H1 (cell line): ENCODE measurements at regions not wholly inside any gene's neighbourhood (a gene's known extent, or its start where the extent isn't known, plus 50 kb on each side); places are given as distances from the start of the nearest gene placed in this dataset.

Experiments
- CTCF ChIA-PET: fragments of 300-600 bp; sonication (Branson Sonifier 250); formaldehyde crosslinking; loops from one replicate; lab custom pipeline; 2021; ENCODE audit not compliant: partially characterized antibody; lab: Charles Lee
- POLR2A ChIA-PET: fragments of 300-600 bp; sonication (Branson Sonifier 250); formaldehyde crosslinking; loops from one replicate; lab custom pipeline; 2021; ENCODE audit warnings: inconsistent platforms; ENCODE audit not compliant: partially characterized antibody; lab: Charles Lee
- DNase-seq, 2 experiments: peaks; one replicate each; pipeline versions ENCODE4 v3.0.0 to v3.0.0-alpha.2; 2010 to 2022; ENCODE audit warnings: low spot score in 2 of 2, low read depth in 1 of 2, mixed read lengths in 1 of 2
- FAIRE-seq: peaks from 2 replicates; lab custom pipeline; 2011; peaks lifted over from hg19 to GRCh38; lab: Jason Lieb, UNC
- H2AFZ ChIP-seq: 2 replicates; pipeline ENCODE4 v1.8.1; 2012; ENCODE audit warnings: low read length, inconsistent platforms
- H2AK5ac ChIP-seq: 2 replicates; pipeline ENCODE4 v1.6.1; 2013; ENCODE audit warnings: low read depth, low read length
- H2BK120ac ChIP-seq: replicated peaks from 2 replicates; pipeline ENCODE3; 2013; ENCODE audit warnings: low read depth, low read length, inconsistent platforms
- H2BK12ac ChIP-seq: 2 replicates; pipeline ENCODE4 v1.6.1; 2013; ENCODE audit warnings: low read depth, low read length
- H2BK15ac ChIP-seq: 2 replicates; pipeline ENCODE4 v1.6.1; 2013; ENCODE audit warnings: low read length
- H2BK20ac ChIP-seq: 2 replicates; pipeline ENCODE4 v1.6.1; 2013; ENCODE audit warnings: low read length
- H2BK5ac ChIP-seq: 2 replicates; pipeline ENCODE4 v1.6.1; 2013; ENCODE audit warnings: low read depth, low read length
- H3K14ac ChIP-seq: 2 replicates; pipeline ENCODE4 v1.6.1; 2013; ENCODE audit warnings: inconsistent platforms; ENCODE audit not compliant: insufficient read length
- H3K18ac ChIP-seq: 2 replicates; pipeline ENCODE4 v1.6.1; 2013; ENCODE audit warnings: low read length; ENCODE audit errors: extremely low read depth
- H3K23ac ChIP-seq: 2 replicates; pipeline ENCODE4 v1.6.1; 2013; ENCODE audit warnings: inconsistent platforms; ENCODE audit not compliant: insufficient read length
- H3K23me2 ChIP-seq: 2 replicates; pipeline ENCODE4 v1.6.1; 2013; ENCODE audit warnings: low read depth, low read length
- H3K27ac ChIP-seq: 2 replicates; pipeline ENCODE4 v1.6.1; 2011; ENCODE audit warnings: low read depth, low read length, inconsistent platforms
- H3K27me3 ChIP-seq, 4 experiments: replicated peaks in 1 of 4; 1 replicate in 1 of 4; 2 replicates in 3 of 4; pipeline versions ENCODE4 v1.6.1 to v1.8.1; 2011 to 2013; ENCODE audit warnings: low read length in 3 of 4, mild to moderate bottlenecking in 3 of 4, inconsistent platforms in 2 of 4, mixed read lengths in 2 of 4, moderate library complexity in 1 of 4; ENCODE audit not compliant: control insufficient read depth in 3 of 4, insufficient read depth in 3 of 4; ENCODE audit errors: extremely low read depth in 1 of 4
- H3K36me3 ChIP-seq, 4 experiments: 2 replicates each; pipeline versions ENCODE4 v1.6.1 to v1.8.1; 2011 to 2013; ENCODE audit warnings: mild to moderate bottlenecking in 4 of 4, low read length in 3 of 4, moderate library complexity in 2 of 4, control low read depth in 1 of 4, inconsistent platforms in 1 of 4; ENCODE audit not compliant: insufficient read depth in 4 of 4, control insufficient read depth in 2 of 4
- H3K4ac ChIP-seq: replicated peaks from 2 replicates; pipeline ENCODE3; 2013; ENCODE audit warnings: low read length, low read depth, mixed read lengths, inconsistent platforms; ENCODE audit not compliant: insufficient read length
- H3K4me1 ChIP-seq, 4 experiments: replicated peaks in 1 of 4; 1 replicate in 1 of 4; 2 replicates in 3 of 4; pipeline versions ENCODE4 v1.6.1 to v1.8.1; 2011 to 2013; ENCODE audit warnings: low read length in 3 of 4, inconsistent platforms in 2 of 4, mixed read lengths in 1 of 4; ENCODE audit not compliant: insufficient read depth in 4 of 4, control insufficient read depth in 3 of 4
- H3K4me2 ChIP-seq, 2 experiments: 2 replicates each; pipeline versions ENCODE4 v1.6.1 to v1.8.1; 2011 to 2013; ENCODE audit warnings: low read depth in 2 of 2, low read length in 2 of 2, control low read depth in 1 of 2, inconsistent platforms in 1 of 2, mild to moderate bottlenecking in 1 of 2; ENCODE audit not compliant: insufficient read depth in 1 of 2
- H3K4me3 ChIP-seq, 4 experiments: fragments of 200-600, 300-600 bp in 1 of 4; sonication (generic), shearing (Covaris generic), sonication (Bioruptor Twin) in 1 of 4; 2 replicates each; pipeline versions ENCODE4 v1.5.1 to v1.8.1; 2011 to 2016; ENCODE audit warnings: low read length in 4 of 4, low read depth in 3 of 4, control low read depth in 2 of 4, inconsistent platforms in 2 of 4, mild to moderate bottlenecking in 2 of 4, mixed read lengths in 1 of 4, moderate library complexity in 1 of 4; ENCODE audit not compliant: insufficient read depth in 2 of 4; ENCODE audit errors: extremely low read depth in 1 of 4
- H3K56ac ChIP-seq: replicated peaks from 2 replicates; pipeline ENCODE3; 2013; ENCODE audit warnings: low read depth, mild to moderate bottlenecking, mixed read lengths, low read length, inconsistent platforms; ENCODE audit not compliant: insufficient read length
- H3K79me1 ChIP-seq: 2 replicates; pipeline ENCODE4 v1.6.1; 2013; ENCODE audit warnings: low read depth, low read length, control low read depth
- H3K79me2 ChIP-seq, 2 experiments: 2 replicates each; pipeline versions ENCODE4 v1.6.1 to v1.8.1; 2012 to 2013; ENCODE audit warnings: low read length in 2 of 2, mild to moderate bottlenecking in 2 of 2, inconsistent platforms in 1 of 2; ENCODE audit not compliant: insufficient read depth in 2 of 2, control insufficient read depth in 1 of 2
- H3K9ac ChIP-seq, 4 experiments: replicated peaks in 1 of 4; 1 replicate in 1 of 4; 2 replicates in 3 of 4; pipeline versions ENCODE4 v1.6.1 to v1.8.1; 2011 to 2013; ENCODE audit warnings: low read depth in 3 of 4, low read length in 3 of 4, control low read depth in 2 of 4, mild to moderate bottlenecking in 2 of 4, moderate library complexity in 2 of 4, inconsistent platforms in 1 of 4; ENCODE audit errors: extremely low read depth in 1 of 4
- H3K9me3 ChIP-seq, 2 experiments: 2 replicates each; pipeline versions ENCODE4 v1.6.1 to v1.8.1; 2012 to 2013; ENCODE audit warnings: mild to moderate bottlenecking in 2 of 2, moderate library complexity in 2 of 2, control low read depth in 1 of 2, inconsistent platforms in 1 of 2, low read depth in 1 of 2, low read length in 1 of 2, mixed read lengths in 1 of 2; ENCODE audit not compliant: insufficient read depth in 2 of 2
- H4K20me1 ChIP-seq, 2 experiments: replicated peaks in 1 of 2; 2 replicates each; pipeline versions ENCODE3 to v1.8.1; 2011 to 2013; ENCODE audit warnings: inconsistent platforms in 2 of 2, low read length in 2 of 2, mild to moderate bottlenecking in 1 of 2; ENCODE audit not compliant: insufficient read depth in 2 of 2, control insufficient read depth in 1 of 2
- H4K5ac ChIP-seq: 2 replicates; pipeline ENCODE4 v1.6.1; 2013; ENCODE audit warnings: low read length, low read depth, mixed read lengths, inconsistent platforms; ENCODE audit not compliant: insufficient read length
- H4K8ac ChIP-seq: 2 replicates; pipeline ENCODE4 v1.8.0; 2013; ENCODE audit warnings: mild to moderate bottlenecking, moderate library complexity, low read length, inconsistent platforms; ENCODE audit not compliant: insufficient read depth; ENCODE audit errors: extremely low read depth
- H4K91ac ChIP-seq: replicated peaks from 2 replicates; pipeline ENCODE3; 2013; ENCODE audit warnings: low read length, mixed read lengths, inconsistent platforms; ENCODE audit not compliant: insufficient read length
- CTCF ChIP-seq, 3 experiments: IDR thresholded peaks; 1 replicate in 2 of 3; 2 replicates in 1 of 3; pipeline versions ENCODE4 v1.5.1 to v1.6.1; 2011; ENCODE audit warnings: low read length in 3 of 3, mild to moderate bottlenecking in 3 of 3, inconsistent platforms in 2 of 3, low read depth in 1 of 3, moderate library complexity in 1 of 3; ENCODE audit not compliant: insufficient read depth in 1 of 3; ENCODE audit errors: control extremely low read depth in 1 of 3
- EGR1 ChIP-seq: IDR thresholded peaks from 2 replicates; pipeline ENCODE4 v1.6.1; 2011; ENCODE audit warnings: low read depth, low read length, borderline replicate concordance
- NANOG ChIP-seq: IDR thresholded peaks from 2 replicates; pipeline ENCODE4 v1.6.1; 2011; ENCODE audit warnings: low read length, low read depth, mild to moderate bottlenecking, inconsistent platforms; ENCODE audit not compliant: insufficient read depth, poor library complexity, severe bottlenecking
- POLR2A ChIP-seq, 2 experiments: IDR thresholded peaks; 1 replicate in 1 of 2; 2 replicates in 1 of 2; pipeline ENCODE4 v1.6.1; 2011; ENCODE audit warnings: low read depth in 2 of 2, low read length in 2 of 2, mild to moderate bottlenecking in 2 of 2; ENCODE audit errors: control extremely low read depth in 1 of 2
- SIRT6 ChIP-seq: IDR thresholded peaks from one replicate; pipeline ENCODE4 v1.7.1; 2012; ENCODE audit warnings: low read length, inconsistent platforms
- SP1 ChIP-seq: IDR thresholded peaks from 2 replicates; pipeline ENCODE4 v1.6.1; 2011; ENCODE audit warnings: low read depth, low read length
- SP2 ChIP-seq: IDR thresholded peaks from 2 replicates; pipeline ENCODE4 v1.6.1; 2012; ENCODE audit warnings: mild to moderate bottlenecking, low read length, inconsistent platforms
- TAF7 ChIP-seq: optimal IDR thresholded peaks from 2 replicates; pipeline ENCODE3; 2011; ENCODE audit warnings: low read depth, mild to moderate bottlenecking, inconsistent platforms, low read length, moderate library complexity, borderline replicate concordance
- TEAD4 ChIP-seq: IDR thresholded peaks from 2 replicates; pipeline ENCODE4 v1.6.1; 2012; ENCODE audit warnings: low read depth, low read length, inconsistent platforms, mixed read lengths
- WGBS, 2 experiments: shearing (Covaris generic) in 1 of 2; methylation state at CpG; one replicate each; pipeline versions ENCODE4 v1.1.6 to v1.1.7; 2013 to 2015; ENCODE audit warnings: low lambda C conversion rate in 2 of 2, mixed read lengths in 2 of 2, inconsistent platforms in 1 of 2, low coverage in 1 of 2, missing lambda C conversion rate in 1 of 2; ENCODE audit not compliant: insufficient replicate concordance in 2 of 2, insufficient coverage in 1 of 2, insufficient read length in 1 of 2; ENCODE audit errors: extremely low coverage in 1 of 2, missing lambda C conversion rate in 1 of 2; 5-methylcytosine and 5-hydroxymethylcytosine counted together

GRCh38 chr7:125399408-125399807, 469.8 kb upstream of the POT1 start:
- Histone ChIP-seq H3K79me1 (no peaks in the 10 kb centered on the region), H3K23ac (no peak overlapping the region), H3K4me2 (no peak overlapping the region), H3K56ac (no peak overlapping the region), H3K9ac (no peak overlapping the region), H4K20me1 (no peaks in the 10 kb centered on the region), H3K18ac (no peak overlapping the region), H3K4me1 (no peaks in the 10 kb centered on the region), H3K23me2 (no peaks in the 10 kb centered on the region), H2BK15ac (no peak overlapping the region), H4K8ac (no peak overlapping the region), H3K4ac (no peak overlapping the region), H2BK12ac (no peak overlapping the region), H2BK20ac (no peak overlapping the region), H4K91ac (no peak overlapping the region), H3K4me3 (no peak overlapping the region), H3K27ac (no peak overlapping the region), H2BK120ac (no peak overlapping the region), H4K5ac (no peak overlapping the region), H3K36me3 (no peaks in the 10 kb centered on the region), H3K79me2 (no peaks in the 10 kb centered on the region), H3K27me3 (no peaks in the 10 kb centered on the region), H2AFZ (no peak overlapping the region), H3K14ac (no peak overlapping the region), H3K9me3 (no peaks in the 10 kb centered on the region), H2BK5ac (no peak overlapping the region), H2AK5ac (no peak overlapping the region)
- FAIRE-seq = no peak
- DNase-seq = no peak
- WGBS, 2 experiments = 88% methylated on average over 3 of the region's 3 CpGs; no CpG with 5 or more reads in 1 of the 2 experiments
- TF ChIP-seq EGR1 (no peak), NANOG (no peak), POLR2A (IDR thresholded peaks at IDR 0.05; ENCODE audit: control extremely low read depth in 1 of 2, low read depth in 2 of 2, low read length in 2 of 2) (no peak), SP2 (no peak), TEAD4 (no peak), TAF7 (no peak), SIRT6 (no peak), SP1 (no peak), CTCF (IDR thresholded peaks at IDR 0.05; ENCODE audit: control extremely low read depth in 1 of 3, insufficient read depth in 1 of 3, low read depth in 1 of 3, low read length in 3 of 3) (no peak)
- POLR2A ChIA-PET = no interaction called here
- CTCF ChIA-PET = no interaction called here
